T follicular helper cell (primary cell): ENCODE measurements at regions not wholly inside any gene's neighbourhood (a gene's known extent, or its start where the extent isn't known, plus 50 kb on each side); places are given as distances from the start of the nearest gene placed in this dataset.

ENCODE experiments used
- DNase-seq: peaks from one replicate; pipeline ENCODE4 v3.0.0-alpha.2; 2020; ENCODE audit warnings: low read depth

DNA sequence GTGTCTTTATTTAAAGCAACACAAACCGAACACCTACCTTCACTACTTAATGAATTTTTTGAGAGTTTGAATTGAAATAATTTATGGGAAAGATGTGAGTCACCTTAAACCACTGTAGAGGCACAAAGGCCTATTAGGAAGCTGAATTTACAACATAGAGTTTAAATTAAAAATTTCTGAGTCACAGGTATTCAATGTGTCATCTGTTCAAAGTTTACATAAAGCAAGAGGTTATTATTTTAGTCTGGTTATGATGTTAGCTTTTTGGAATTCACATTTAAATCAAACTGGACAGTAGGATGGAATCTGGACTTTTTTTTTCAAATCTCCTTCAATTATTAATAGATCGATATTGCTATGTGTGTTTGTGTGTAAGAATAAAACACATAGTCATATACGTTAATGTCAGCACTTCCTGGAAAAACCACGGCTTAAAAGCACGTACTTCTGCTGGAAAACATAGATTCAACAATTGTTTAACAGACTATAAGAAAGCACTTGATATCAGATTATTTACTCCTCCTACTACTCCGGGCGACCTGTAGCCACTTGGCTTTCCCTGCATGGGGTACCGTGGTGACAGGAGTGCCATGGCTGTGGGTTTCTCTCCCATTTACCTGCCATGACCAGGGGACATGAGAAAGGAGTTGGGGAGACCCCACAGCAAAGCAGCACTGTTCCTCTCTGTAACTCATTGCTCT lies 638.6 kb downstream of the SEMA5A start:
- DNase-seq: no peak

DNA sequence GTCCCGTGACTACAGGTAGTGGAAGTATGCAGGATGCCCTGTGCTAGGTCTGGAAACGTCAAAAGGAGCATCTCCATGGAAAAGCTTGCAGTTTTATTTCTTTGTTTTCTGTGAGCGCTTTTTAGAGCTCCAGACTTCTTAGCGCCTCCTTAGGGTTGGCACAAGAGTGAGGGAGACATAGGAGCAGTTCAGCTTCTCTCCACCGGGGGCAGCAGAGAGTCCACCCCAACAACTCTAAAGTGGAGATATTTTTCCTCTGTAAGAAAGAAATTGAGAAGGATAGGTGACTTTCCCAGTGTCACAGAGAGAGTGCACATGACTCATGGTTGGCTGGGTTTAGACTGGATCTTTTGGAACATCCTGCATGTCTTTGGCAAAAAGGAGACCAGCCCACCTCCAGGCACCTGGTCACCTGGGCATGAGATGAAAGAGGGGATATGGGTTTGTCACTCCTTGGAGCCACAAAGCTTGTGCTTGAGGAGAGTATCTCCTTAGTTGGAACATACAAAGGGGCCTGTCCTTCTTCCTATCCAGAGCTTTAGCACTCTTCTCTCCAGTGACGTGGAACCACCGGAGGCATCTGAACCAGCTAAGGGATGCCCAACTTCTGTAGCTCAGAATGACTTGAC lies 637.7 kb downstream of the SEMA5A start:
- no peak for DNase-seq

DNA sequence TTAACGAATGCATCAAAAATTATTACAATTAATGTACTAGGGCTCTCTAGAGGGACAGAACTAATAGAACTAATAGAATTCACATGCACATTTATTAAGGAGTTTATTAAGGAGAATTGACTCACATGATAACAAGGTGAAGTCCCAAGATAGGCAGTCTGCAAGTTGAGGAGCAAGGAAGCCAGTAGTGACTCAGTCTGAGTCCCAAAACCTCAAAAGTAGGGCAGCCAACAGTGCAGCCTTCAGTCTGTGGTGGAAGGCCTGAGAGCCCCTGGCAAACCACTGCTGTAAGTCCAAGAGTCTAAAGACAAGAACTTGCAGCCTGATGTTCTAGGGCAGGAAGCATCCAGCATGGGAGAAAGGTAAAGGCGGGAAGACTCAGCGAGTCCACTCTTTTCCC lies 633.8 kb downstream of the SEMA5A start:
- DNase-seq: no peak

DNA sequence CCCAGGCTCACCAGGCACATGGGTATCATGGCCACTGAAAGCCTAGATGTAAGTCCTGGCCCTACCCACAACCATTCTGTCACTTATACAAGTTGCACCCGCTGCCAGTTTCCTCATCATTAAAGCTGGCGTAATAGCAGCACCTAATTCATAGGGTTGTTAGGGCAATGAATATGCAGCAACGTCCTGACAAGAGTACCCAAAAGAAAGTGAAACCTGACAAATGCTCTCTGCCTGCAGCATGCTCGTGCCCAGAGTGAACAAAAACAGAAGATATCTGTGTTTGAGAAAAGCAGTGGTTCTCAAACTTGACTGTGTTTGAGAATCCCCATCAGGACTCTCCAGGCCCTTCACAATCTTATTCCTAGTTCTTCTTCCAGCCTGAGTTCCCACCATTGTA lies 632.4 kb downstream of the SEMA5A start:
- DNase-seq: no peak

DNA sequence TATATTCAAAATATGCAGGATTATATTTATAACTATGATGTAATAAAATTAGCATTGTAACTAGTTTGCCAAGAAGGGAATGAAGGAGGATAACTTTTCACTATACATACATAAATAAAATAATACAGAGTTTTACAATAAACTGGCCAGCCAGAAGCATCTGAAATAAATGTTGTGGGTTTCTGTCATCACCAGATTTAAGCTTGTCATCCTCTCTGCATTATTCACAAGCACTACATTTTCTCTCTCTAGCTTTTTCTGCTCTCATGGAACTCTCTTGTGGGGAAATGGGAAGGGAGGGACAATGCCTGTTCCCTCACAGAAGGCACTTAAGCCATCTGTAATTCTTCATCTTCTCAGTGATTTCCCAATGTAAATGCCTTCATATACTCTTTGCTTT lies 626.8 kb downstream of the SEMA5A start:
- no peak for DNase-seq

DNA sequence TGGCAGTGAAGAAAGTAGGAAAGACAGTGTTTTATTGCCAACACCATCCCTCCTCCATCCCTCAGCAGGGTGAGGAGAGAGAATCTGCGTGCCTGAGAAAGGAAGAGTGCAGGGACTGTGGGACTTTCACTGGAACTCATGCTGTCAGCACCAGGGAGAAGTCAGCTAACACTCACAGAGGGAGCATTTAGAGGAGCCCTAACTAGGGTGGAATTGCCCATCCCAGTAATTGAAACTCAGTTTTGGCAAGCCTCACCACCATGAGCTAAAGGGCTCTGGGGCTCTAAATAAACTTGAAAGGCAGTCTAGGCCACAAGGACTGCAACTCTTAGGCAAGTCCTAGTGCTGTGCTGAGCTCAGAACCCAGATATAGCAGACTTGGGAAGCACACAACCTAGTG lies 622.3 kb downstream of the SEMA5A start:
- no peak for DNase-seq

DNA sequence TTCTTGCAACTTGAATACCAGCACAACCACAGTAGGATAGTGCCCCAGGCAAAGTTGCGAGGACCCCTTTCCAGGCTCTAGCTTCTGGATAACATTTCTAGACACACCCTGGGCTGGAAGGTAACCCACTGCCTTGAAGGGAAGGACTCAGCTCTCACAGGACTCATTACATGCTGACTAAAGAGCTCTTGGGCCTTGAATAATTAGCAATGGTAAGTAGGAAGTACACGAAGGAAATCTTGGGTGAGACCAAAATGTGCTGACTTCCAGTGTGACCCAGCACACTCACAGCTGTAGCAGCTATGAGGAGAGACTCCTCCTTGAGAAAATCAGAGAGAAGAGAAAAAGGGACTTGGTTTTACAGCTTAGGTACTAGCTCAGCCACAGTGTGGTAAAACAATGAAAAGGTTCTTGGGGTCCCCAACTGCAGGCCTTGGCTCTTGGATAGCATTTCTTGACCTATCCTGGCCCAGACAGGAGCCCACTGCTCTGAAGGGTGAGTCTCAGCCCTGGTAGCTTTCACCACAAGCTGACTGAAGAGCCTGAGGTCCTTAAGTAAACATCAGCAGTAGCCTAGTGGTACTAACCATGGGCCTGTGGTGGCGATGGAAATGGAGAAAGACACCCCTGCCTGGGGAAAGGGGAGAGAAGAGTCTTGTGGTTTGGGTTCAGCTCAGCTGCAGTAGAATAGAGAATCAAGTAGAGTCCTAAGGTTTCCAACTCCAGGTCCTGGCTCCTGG lies 621.7 kb downstream of the SEMA5A start:
- no peak for DNase-seq

DNA sequence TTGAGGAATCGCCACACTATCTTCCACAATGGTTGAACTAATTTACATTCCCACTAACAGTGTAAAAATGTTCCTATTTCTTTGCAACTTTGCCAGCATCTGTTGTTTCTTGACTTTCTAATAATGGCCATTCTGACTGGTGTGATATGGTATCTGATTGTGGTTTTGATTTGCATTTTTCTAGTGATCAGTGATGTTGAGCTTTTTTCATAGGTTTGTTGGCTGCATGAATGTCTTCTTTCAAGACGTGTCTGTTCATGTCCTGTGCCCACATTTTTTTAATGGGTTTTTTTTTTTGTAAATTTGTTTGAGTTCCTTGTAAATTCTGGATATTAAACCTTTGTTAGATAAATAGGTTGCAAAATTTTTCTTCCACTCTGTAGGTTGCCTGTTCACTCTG lies 615.9 kb downstream of the SEMA5A start:
- no peak for DNase-seq

DNA sequence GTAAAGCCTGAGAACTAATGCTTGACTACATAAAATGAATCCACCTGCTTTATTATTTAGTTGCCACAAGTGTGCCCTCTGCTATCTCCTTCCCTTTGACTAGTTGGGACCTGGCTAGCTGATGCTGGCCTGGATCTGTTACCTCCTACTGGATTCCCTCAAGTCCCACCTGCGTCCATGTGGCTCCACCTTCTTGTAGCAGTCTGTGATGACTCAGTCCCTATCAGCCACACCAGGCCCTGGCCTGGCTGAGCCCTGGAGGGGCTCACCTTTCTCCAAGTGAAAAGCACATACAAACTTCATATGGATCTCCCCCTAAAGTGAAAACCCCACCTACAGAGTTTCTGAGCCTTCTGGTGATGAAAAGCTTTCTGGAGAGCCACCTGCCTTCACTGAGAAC lies 611.4 kb downstream of the SEMA5A start:
- DNase-seq: no peak

DNA sequence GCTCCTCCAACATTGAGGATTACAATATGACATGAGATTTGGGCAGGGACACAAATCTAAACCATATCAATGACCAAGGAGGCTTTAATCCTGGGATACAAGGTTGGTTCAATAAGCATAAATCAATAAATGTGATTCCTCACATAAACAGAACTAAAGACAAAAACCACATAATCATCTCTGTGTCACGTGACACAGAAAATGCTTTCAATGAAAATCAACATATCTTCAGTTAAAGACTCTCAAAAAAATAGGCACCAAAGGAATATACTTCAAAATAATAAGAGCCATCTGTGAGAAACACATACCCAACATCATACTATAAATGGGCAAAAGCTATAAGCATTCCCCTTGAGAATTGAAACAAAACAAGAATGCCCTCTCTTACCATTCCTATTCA lies 604.9 kb downstream of the SEMA5A start:
- no peak for DNase-seq

DNA sequence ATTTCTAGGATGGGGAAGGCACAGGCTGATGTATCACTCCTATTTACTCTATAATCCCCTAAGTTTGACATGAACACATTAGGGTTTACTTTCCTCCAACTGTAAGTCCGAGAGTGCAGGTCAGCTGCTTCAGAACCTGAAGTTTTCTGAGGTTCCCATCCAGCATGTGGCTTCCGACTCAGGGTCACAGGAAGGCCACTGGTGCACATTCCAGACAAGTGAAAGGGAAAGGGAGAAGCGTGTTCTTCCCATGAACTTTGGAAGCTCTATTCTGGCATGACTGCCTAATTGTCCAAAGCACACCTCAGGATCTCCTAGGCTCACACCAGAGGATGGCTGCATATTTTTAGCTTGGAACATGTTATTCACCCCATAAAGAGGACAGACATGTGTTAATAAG lies 602.6 kb downstream of the SEMA5A start:
- DNase-seq: no peak

DNA sequence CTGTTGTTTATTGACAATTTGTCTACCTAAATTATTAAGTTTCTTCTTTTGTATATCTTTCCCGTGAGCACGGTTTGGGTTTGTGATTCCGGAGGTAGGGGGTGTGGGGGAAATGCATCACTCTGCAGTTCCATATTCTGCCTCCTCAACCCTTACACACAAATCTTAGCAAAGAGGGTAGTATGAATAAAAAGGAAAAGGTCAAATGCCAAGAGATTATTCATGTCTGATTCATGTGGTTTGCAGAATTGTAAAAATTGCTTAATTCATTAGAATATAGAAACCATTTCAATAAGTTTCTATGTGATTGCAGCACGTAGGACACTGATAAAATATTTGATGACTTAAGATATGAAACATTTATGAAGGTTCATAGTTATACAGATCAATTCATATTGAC lies 601.9 kb downstream of the SEMA5A start:
- DNase-seq: no peak

DNA sequence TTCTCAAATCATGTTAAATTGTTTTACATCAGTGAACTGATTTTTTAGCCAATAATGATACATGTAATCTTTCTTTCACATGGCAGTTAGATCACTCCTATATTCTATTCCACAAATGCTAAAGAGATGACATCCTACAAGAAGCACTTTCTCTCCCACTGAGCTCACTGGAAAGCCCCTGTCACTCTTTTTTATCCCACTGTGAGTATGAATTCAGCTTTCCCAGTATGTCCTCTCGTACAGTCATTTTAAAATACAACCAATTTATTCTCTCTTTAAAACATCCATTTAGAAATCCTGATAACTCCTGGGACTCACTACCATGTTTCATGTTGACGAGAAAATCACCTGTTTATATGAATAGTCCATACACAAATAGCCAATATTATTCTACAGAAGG lies 599.9 kb downstream of the SEMA5A start:
- no peak for DNase-seq

DNA sequence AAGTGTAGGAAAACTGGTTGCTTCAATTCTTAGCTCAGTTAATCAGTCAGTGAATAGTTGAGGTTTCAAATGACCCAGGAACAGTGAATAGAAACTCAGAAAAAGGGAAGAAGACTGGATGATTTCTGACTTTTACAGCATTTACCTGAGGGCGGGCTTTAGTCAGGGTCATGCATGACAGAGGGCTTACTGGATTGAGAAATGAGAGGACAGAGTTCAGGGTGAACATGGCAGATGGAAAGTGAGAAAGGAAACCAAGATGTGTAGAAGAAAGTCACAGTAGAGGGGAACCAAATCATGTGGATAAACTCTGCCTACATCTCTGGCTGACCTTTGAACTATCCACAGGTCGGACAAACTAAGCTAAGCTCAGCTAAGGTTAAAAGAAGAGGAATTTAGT lies 596.0 kb downstream of the SEMA5A start:
- DNase-seq: no peak

DNA sequence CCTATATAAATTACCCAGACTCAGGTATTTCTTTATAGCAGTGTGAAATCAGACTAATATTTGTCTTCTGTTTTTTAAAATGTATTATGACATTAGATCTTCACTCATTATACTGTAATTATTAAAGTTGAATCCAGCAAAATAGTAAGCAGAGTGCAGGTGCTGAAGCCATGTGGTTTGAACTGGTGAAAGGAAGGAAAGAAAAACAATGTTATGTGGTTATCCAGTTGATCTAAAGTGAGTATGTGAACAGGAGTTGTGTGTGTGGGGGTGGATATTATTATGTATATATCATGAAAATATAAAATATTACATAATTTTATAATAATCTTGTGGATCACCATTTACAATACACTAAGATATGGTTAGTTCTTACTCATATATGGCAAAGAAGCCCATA lies 593.7 kb downstream of the SEMA5A start:
- DNase-seq: no peak

DNA sequence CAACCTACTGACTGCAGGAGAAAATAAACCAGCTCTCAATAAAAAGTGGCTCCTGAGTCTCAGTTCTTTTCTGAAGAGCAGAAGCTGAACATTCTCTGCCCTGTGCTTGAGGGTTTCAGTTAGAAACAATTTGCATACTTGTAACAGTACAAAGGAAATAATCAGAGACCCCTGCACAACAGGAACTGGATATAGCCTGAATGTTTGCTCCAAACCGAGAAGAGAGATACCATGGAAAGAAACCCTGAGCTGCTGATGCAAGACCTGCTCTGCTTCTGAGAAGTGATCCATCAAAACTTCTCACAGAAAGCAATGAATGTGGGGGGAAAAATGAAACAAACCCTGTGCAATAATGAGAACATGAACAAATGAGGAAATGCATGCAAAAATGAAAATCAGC lies 592.9 kb downstream of the SEMA5A start:
- no peak for DNase-seq

DNA sequence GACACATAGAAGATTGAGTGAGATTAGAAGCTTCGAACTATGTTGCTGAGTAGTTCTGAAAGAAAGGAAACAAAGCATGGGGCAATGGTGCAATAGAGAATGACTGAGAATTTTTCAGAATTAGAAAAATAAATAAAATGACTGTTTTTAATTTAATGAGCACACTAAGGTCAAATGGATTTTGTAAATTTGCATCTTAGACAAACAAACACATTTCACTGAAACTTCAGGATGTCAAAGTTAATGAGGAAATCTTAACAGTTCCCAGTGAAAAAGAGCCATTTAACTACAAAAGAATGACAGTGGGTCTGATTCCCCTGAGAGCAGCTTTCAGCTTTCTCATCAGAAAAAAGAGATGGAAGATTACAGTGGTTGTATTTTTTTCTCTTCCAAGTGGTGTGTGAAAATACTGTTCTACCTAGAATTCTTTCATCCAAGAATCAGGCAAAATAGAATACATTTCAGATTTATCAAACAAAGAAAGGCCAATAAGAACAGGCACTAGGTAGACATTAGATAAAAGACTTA lies 591.9 kb downstream of the SEMA5A start:
- no peak for DNase-seq

DNA sequence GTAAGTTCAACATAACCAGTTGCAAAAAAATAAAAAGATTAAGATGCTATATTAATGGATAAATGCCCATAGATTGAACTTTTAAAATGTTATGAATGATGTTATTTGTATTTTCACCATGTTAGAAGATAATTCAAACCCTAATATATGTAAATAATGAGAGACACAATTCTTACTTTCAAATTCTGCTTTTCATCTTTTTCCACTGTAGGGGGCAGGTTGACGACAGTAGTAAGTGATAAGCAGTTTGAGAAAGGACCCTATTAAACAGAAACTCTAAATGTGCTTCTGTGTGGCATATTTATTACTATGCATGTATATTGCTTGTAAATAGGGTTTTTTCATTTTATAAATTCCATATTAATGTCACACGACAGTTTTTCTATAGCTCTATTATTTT lies 591.1 kb downstream of the SEMA5A start:
- DNase-seq: no peak

DNA sequence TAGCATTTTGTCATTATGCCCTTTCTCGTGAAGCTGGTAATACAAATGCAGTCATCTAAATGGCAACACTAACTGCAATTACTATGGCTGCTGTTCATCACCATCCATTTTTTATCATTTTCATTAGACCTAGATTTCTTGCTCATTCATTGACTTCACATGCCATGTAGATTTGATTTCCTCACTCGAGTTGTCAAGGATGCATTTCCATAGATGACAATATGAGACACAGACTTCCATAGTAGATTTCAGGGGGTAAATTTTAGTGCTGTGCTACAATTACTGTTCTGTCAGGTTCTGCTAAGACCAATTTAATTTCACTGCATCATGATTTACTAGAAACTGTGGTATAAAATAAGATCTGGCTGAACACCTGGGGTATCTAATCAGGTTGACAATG lies 589.2 kb downstream of the SEMA5A start:
- no peak for DNase-seq

DNA sequence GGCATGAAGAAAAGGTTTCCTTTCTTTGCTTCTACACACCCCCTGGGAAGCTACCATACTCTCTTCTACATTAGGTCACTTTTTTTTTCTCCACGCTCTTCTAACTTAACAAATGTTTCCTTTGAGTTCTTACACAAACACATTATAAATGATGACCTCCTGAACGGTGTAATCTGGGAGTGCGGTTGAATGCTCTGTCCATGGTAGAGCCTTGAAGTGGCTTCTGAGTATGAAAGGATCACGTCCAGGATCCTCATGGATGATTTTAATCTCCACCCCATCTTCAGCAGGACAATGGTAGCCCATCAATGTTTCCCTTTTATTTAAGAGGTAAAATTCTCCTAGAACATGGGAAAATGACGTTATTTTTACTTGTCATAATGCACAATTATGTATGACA lies 587.3 kb downstream of the SEMA5A start:
- no peak for DNase-seq

DNA sequence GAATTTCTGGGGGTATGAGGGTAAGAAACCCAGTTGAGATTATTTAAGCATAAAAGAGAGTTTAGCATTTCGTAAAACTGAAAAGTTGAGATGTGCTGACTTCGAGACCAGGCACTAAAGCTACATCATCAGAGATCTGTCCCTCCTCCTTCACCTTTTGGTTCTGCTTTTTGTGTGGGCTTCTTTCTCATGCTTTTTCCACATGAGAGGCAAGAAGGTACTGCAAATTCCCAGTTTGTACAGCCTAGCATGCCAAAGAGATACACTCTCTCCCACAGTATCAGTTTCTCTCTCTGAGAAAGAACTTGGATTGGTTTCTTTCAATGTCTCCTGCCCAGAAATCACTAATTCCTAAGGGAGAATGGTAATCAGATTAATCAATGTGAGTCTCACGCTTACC lies 584.7 kb downstream of the SEMA5A start:
- no peak for DNase-seq

DNA sequence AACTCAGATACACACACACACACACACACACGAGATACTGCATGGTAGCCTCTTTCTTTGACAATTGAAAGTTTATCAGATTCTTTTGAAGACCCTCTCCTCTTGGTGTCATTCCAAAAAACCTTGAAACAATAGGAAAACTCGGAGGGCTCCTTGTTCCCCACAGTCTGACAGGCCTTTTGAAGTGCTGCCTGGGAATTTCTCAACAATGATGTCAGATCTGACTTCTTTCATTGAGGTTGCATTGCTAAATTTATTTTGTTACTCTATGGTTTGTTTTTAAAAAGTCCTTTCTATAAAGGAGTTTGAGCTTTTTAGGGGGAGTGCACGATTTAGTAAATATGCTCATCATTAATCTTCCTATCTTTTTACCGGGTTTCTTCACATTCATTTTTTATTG lies 583.9 kb downstream of the SEMA5A start:
- no peak for DNase-seq

DNA sequence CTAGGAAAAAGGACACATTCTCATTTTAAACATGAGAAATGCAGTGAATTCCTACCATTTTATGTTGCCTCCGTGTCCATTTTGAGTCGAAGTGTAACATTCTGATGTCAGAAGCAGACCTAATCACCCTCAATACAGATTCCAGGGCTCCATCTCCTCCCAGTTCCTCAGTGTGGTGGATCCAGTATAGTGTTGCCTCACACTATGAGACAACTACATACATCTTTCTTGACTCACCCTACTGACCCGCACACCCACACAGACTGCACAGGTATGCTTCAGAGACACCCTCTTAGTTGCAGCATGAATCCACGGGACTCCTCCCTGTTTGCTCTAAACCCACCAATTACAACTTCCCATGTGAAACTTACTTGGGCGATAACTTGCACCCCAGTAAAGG lies 564.9 kb downstream of the SEMA5A start:
- DNase-seq: no peak
